Fibroblast of pulmonary artery (primary cell): ENCODE measurements at regions not wholly inside any gene's neighbourhood (a gene's known extent, or its start where the extent isn't known, plus 50 kb on each side); places are given as distances from the start of the nearest gene placed in this dataset.

Experiments used
- DNase-seq: peaks from one replicate; pipeline ENCODE4 v3.0.0-alpha.2; 2010; ENCODE audit warnings: low read depth
- H3K4me3 ChIP-seq: replicated peaks from 2 replicates; pipeline ENCODE4 v1.5.1; 2011; ENCODE audit warnings: low read depth, mild to moderate bottlenecking, control low read depth, low read length, moderate library complexity
- CTCF ChIP-seq: IDR thresholded peaks from 2 replicates; pipeline ENCODE4 v1.5.1; 2011; ENCODE audit warnings: mild to moderate bottlenecking, control low read depth, low read length, inconsistent platforms; ENCODE audit errors: missing control alignments

- no peak for TF ChIP-seq CTCF
- H3K4me3 ChIP-seq = no peak overlapping the region
- DNase-seq = no peak
Measured at GRCh38 chr17:14940108-14940937, 324.8 kb downstream of the PMP22 start.

- no peak overlapping the region for H3K4me3 ChIP-seq
- no peak for TF ChIP-seq CTCF
Measured at GRCh38 chr17:14935845-14936485, 329.2 kb downstream of the PMP22 start.

GRCh38 chr17:14935139-14935841 is 329.8 kb downstream of the PMP22 start:
- TF ChIP-seq CTCF = no peak
- no peak overlapping the region for H3K4me3 ChIP-seq

More at GRCh38 chr17:14935845-14936485, 329.2 kb downstream of the PMP22 start:
- DNase-seq = no peak

DNA sequence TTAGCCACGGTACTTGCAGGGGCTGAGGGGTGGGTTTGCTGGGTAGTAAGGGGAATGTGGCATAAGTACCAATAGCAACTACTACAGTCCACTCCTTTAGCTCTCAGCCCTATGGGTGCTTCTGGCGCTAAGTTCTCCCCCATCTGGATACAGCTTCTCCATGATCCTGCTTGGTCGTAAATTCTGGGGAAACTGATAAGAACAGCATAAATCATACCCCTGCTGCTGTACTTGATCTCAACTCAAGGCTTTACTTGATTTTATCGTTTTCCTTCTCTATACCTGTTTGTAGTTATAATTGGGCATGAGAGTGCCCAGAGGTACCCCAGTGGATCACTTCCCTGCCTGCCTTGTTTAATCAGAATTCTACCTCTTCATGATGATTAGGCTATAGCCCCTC is 331.4 kb downstream of the PMP22 start:
- H3K4me3 ChIP-seq = no peak overlapping the region
- TF ChIP-seq CTCF = no peak
- DNase-seq = no peak

More at GRCh38 chr17:14935139-14935841, 329.8 kb downstream of the PMP22 start:
- DNase-seq = no peak

DNA sequence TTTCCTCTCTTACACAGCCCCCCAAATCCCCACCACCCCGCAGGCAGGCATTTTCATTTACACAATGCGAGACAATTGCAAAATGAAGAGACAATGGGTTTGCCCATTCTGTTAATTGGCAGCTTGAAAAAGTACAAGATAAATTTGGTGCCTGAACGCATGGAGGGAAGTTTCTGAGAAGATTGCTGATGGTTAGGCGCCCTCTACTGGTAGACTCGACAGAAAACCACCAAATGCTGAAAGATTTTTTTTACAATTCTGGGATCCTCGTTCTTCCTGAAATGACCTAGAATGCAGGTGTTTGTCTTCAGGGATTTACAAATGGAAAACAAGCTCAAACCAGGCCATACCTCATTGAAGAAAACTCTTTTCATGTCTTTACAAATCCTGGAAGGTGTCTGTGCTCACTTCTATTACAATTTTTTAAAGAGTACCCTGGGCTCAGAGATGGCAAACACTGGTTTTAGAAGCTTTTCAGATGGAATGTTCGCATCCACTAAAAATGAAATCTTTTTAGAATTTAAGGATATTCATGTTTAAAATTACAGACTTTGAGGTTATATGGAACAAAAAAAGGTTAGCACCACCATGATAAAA is 338.5 kb downstream of the PMP22 start:
- peak; percentile 80 for TF ChIP-seq CTCF
- DNase-seq = peak; percentile 83
- H3K4me3 ChIP-seq = no peak overlapping the region

- TF ChIP-seq CTCF = no peak
Measured at GRCh38 chr17:14926073-14926472, 339.1 kb downstream of the PMP22 start.

More at GRCh38 chr17:14926073-14926472, 339.1 kb downstream of the PMP22 start:
- DNase-seq = no peak
- no peak overlapping the region for H3K4me3 ChIP-seq
